Natural killer cell (primary cell): ENCODE measurements at regions not wholly inside any gene's neighbourhood (a gene's known extent, or its start where the extent isn't known, plus 50 kb on each side); places are given as distances from the start of the nearest gene placed in this dataset.

Experiments used
- ATAC-seq, 3 donors: fragments of 150-1000 bp in 2 of 3; fragments of 200-7000 bp in 1 of 3; cut with Tn5 transposase; 1 replicate in 1 of 3; 2 replicates in 2 of 3; pipeline ENCODE4 v1.10.0; 2021; ENCODE audit warnings: mild to moderate bottlenecking in 2 of 3, moderate library complexity in 2 of 3
- DNase-seq, 2 donors: peaks; one replicate each; pipeline versions ENCODE4 v3.0.0 to v3.0.0-alpha.2; 2013 to 2021; ENCODE audit warnings: mixed read lengths in 1 of 2
- H3K27ac ChIP-seq: one replicate; pipeline ENCODE4 v1.5.1; 2013; ENCODE audit warnings: mild to moderate bottlenecking, low read length
- H3K27me3 ChIP-seq: one replicate; pipeline ENCODE4 v1.6.1; 2013; ENCODE audit warnings: low read length; ENCODE audit not compliant: control insufficient read depth, insufficient read depth
- H3K36me3 ChIP-seq: one replicate; pipeline ENCODE4 v1.6.1; 2013; ENCODE audit warnings: low read length; ENCODE audit not compliant: control insufficient read depth, insufficient read depth
- H3K4me1 ChIP-seq: one replicate; pipeline ENCODE4 v1.6.1; 2013; ENCODE audit warnings: low read length; ENCODE audit not compliant: control insufficient read depth, insufficient read depth
- H3K4me3 ChIP-seq: one replicate; pipeline ENCODE4 v1.5.1; 2013; ENCODE audit warnings: low read length
- H3K9me3 ChIP-seq: one replicate; pipeline ENCODE4 v1.6.1; 2013; ENCODE audit warnings: low read length; ENCODE audit not compliant: control insufficient read depth, insufficient read depth
- H3K27ac Mint-ChIP-seq, 2 donors: one replicate each; pipeline ENCODE4 v1.8.0; 2022; ENCODE audit warnings: mild to moderate bottlenecking in 2 of 2, mixed read lengths in 2 of 2, moderate library complexity in 1 of 2
- H3K27me3 Mint-ChIP-seq, 2 donors: one replicate each; pipeline ENCODE4 v1.8.0; 2022; ENCODE audit warnings: low read depth in 2 of 2, mixed read lengths in 2 of 2
- H3K36me3 Mint-ChIP-seq: one replicate; pipeline ENCODE4 v1.8.0; 2022; ENCODE audit warnings: mixed read lengths
- H3K4me1 Mint-ChIP-seq, 2 donors: one replicate each; pipeline ENCODE4 v1.8.0; 2022; ENCODE audit warnings: mixed read lengths in 2 of 2
- H3K4me3 Mint-ChIP-seq: one replicate; pipeline ENCODE4 v1.8.0; 2022; ENCODE audit warnings: mild to moderate bottlenecking, moderate library complexity, mixed read lengths
- H3K9me3 Mint-ChIP-seq, 2 donors: one replicate each; pipeline ENCODE4 v1.8.0; 2022; ENCODE audit warnings: mixed read lengths in 2 of 2
- CTCF ChIP-seq: fragments of 200-600 bp; IDR thresholded peaks from one replicate; pipeline ENCODE4 v1.8.0; 2022; ENCODE audit warnings: antibody characterized with exemption
- whole genome bisulfite sequencing: methylation state at CpG from one replicate; pipeline ENCODE4 v1.1.7; 2013; ENCODE audit warnings: missing lambda C conversion rate; ENCODE audit not compliant: insufficient coverage; 5-methylcytosine and 5-hydroxymethylcytosine counted together
- intact Hi-C: fragments of 100-400 bp; cut with micrococcal nuclease; formaldehyde crosslinking; loops from one replicate; pipeline ENCODE4 v1.14.2; 2022

DNA sequence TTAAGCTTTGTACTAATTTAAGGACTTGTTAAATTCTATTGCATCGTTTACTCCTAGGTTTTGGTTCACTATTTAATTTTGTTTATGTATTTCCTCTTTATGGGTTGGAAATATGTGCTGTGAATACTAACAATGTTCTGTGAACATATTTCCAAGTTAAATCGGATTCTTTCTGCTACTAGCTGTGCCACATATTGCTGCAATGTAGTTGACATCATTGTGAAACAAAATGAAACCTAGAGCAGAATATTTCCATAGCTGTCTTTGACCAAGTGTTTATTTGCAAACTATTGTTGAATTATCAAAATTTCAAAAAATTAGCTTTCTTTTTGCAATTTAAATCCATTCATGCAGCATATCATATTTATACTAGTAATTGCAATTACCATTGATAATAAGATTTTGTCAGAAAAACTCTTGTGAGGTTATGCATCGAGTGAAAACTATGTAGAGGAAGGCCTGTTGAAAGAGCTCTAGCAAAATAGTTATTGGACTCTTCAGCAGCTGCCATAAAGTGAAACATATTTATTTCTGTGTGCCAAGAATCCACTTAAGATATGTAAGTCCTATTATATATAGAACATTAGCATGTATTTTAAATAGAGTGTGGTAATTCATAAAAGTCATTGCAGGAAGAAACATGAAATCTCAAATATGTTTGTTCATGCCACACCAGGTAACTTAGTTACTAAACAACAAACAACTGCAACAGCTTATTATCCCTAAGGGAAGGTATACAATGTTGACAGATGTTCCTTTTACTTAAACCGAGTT lies 575.1 kb downstream of the SLITRK6 start:
- Mint-ChIP-seq H3K36me3 (peaks cover 6% of the 10 kb centered on the region), H3K9me3 (peaks cover 3 to 12% of the 10 kb centered on the region in 2 donors), H3K4me3 (no peak overlapping the region), H3K27me3 (no peaks in the 10 kb centered on the region), H3K27ac (no peak overlapping the region), H3K4me1 (no peaks in the 10 kb centered on the region)
- Histone ChIP-seq H3K36me3 (no peaks in the 10 kb centered on the region), H3K27me3 (no peaks in the 10 kb centered on the region), H3K9me3 (peaks cover 22% of the 10 kb centered on the region), H3K4me1 (no peaks in the 10 kb centered on the region), H3K27ac (no peak overlapping the region), H3K4me3 (no peak overlapping the region)
- no peak for TF ChIP-seq CTCF
- DNase-seq (no peak), ATAC-seq (no peak)
- WGBS = 84% methylated on average over 3 of the region's 4 CpGs
- intact Hi-C loops = no loop called here

DNA sequence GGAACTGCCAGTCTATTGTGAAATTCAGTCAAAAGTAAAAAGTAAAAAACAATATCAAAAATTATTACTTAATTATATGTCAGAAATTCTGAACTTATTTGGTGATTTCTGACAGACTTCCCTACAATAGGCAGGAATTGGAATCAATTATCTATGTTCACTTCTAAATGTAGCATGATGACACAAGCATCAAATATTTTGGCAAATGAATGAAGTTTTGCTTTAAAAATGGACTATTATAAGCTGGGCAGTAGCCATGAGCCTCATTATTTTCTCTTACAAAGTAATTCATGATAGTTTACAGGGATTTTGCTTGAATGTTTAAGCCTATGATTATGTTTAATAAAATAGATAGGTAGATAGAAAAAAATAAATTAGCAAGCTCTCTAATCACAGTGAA lies 582.6 kb downstream of the SLITRK6 start:
- Mint-ChIP-seq H3K36me3 (peaks cover 5% of the 10 kb centered on the region), H3K9me3 (peaks cover 6 to 21% of the 10 kb centered on the region in 2 donors), H3K27ac (no peak overlapping the region), H3K4me1 (no peaks in the 10 kb centered on the region), H3K27me3 (no peaks in the 10 kb centered on the region), H3K4me3 (no peak overlapping the region)
- TF ChIP-seq CTCF = no peak
- Histone ChIP-seq H3K27me3 (no peaks in the 10 kb centered on the region), H3K36me3 (no peaks in the 10 kb centered on the region), H3K4me1 (no peaks in the 10 kb centered on the region), H3K9me3 (peaks cover 15% of the 10 kb centered on the region), H3K27ac (no peak overlapping the region), H3K4me3 (no peak overlapping the region)
- DNase-seq = no peak
- intact Hi-C loops = no loop called here
- no peak for ATAC-seq

GRCh38 chr13:85212692-85213091 lies 586.5 kb downstream of the SLITRK6 start:
- Histone ChIP-seq H3K4me3 (no peak overlapping the region), H3K27me3 (no peaks in the 10 kb centered on the region), H3K4me1 (no peaks in the 10 kb centered on the region), H3K27ac (no peak overlapping the region), H3K36me3 (no peaks in the 10 kb centered on the region), H3K9me3 (peaks cover 6% of the 10 kb centered on the region)
- peaks cover 9 to 33% of the 10 kb centered on the region in 2 donors for H3K9me3 Mint-ChIP-seq
- no peak overlapping the region for H3K4me3 Mint-ChIP-seq
- DNase-seq (no peak), ATAC-seq (no peak)
- TF ChIP-seq CTCF = no peak
- H3K36me3 Mint-ChIP-seq = peaks cover 10% of the 10 kb centered on the region
- no peaks in the 10 kb centered on the region for H3K27me3 Mint-ChIP-seq
- WGBS = 89% methylated on average over 1 of the region's 2 CpGs
- no peak overlapping the region for H3K27ac Mint-ChIP-seq
- intact Hi-C loops = no loop called here
- no peaks in the 10 kb centered on the region for H3K4me1 Mint-ChIP-seq
